WTC11 (cell line): ENCODE measurements at regions not wholly inside any gene's neighbourhood (a gene's known extent, or its start where the extent isn't known, plus 50 kb on each side); places are given as distances from the start of the nearest gene placed in this dataset.

Source experiments
- ATAC-seq: fragments of 200-7000 bp; cut with Tn5 transposase; 2 replicates; pipeline ENCODE4 v1.10.0; 2021; ENCODE audit warnings: mild to moderate bottlenecking, moderate library complexity
- CTCF ChIA-PET: fragments of 300-600 bp; sonication (Branson Sonifier 250); formaldehyde crosslinking; loops from one replicate; lab custom pipeline; 2021; ENCODE audit warnings: antibody characterized with exemption; lab: Charles Lee
- POLR2A ChIA-PET: fragments of 350-600 bp; sonication (Branson Sonifier 250); formaldehyde crosslinking; loops from one replicate; lab custom pipeline; 2021; ENCODE audit warnings: antibody characterized with exemption; lab: Charles Lee
- DNase-seq: peaks from one replicate; pipeline ENCODE4 v3.0.0; 2021; ENCODE audit warnings: low spot score
- H3K27ac Mint-ChIP-seq: 2 replicates; pipeline ENCODE4 v1.8.0; 2021; ENCODE audit warnings: mixed read lengths
- H3K27me3 Mint-ChIP-seq: 2 replicates; pipeline ENCODE4 v1.8.0; 2021; ENCODE audit warnings: low read depth, mild to moderate bottlenecking, moderate library complexity, mixed read lengths
- H3K36me3 Mint-ChIP-seq: 2 replicates; pipeline ENCODE4 v1.8.0; 2021; ENCODE audit warnings: mixed read lengths
- H3K4me1 Mint-ChIP-seq: 2 replicates; pipeline ENCODE4 v1.8.0; 2022; ENCODE audit warnings: mixed read lengths
- H3K4me3 Mint-ChIP-seq: 2 replicates; pipeline ENCODE4 v1.8.0; 2021; ENCODE audit warnings: mild to moderate bottlenecking, moderate library complexity, mixed read lengths
- H3K9me3 Mint-ChIP-seq: 2 replicates; pipeline ENCODE4 v1.8.0; 2021; ENCODE audit warnings: mixed read lengths
- CBFB ChIP-seq: sonication (generic); formaldehyde crosslinking; IDR thresholded peaks from 2 replicates; pipeline ENCODE4 v1.8.1; 2022; ENCODE audit warnings: mild to moderate bottlenecking, low read depth, missing genetic modification reagents
- CREB1 ChIP-seq: sonication (generic); formaldehyde crosslinking; IDR thresholded peaks from 2 replicates; pipeline ENCODE4 v1.8.0; 2023; ENCODE audit warnings: mild to moderate bottlenecking, missing genetic modification reagents
- ESRRA ChIP-seq: sonication (generic); formaldehyde crosslinking; IDR thresholded peaks from 2 replicates; pipeline ENCODE4 v1.8.1; 2022; ENCODE audit warnings: mild to moderate bottlenecking, missing genetic modification reagents, borderline replicate concordance
- JUN ChIP-seq: sonication (generic); formaldehyde crosslinking; IDR thresholded peaks from 2 replicates; pipeline ENCODE4 v1.8.0; 2023; ENCODE audit warnings: mild to moderate bottlenecking, missing genetic modification reagents
- TEAD1 ChIP-seq: sonication (generic); formaldehyde crosslinking; IDR thresholded peaks from 2 replicates; pipeline ENCODE4 v1.8.0; 2022; ENCODE audit warnings: mild to moderate bottlenecking, missing genetic modification reagents
- TP53 ChIP-seq: sonication (generic); formaldehyde crosslinking; IDR thresholded peaks from 2 replicates; pipeline ENCODE4 v1.8.1; 2023; ENCODE audit warnings: mild to moderate bottlenecking, missing genetic modification reagents
- ZBTB21 ChIP-seq: sonication (generic); formaldehyde crosslinking; IDR thresholded peaks from 2 replicates; pipeline ENCODE4 v1.8.1; 2023; ENCODE audit warnings: mild to moderate bottlenecking, missing genetic modification reagents, borderline replicate concordance
- ZNF121 ChIP-seq: sonication (generic); formaldehyde crosslinking; IDR thresholded peaks from 2 replicates; pipeline ENCODE4 v1.8.0; 2023; ENCODE audit warnings: missing genetic modification reagents
- ZNF232 ChIP-seq: sonication (generic); formaldehyde crosslinking; IDR thresholded peaks from 2 replicates; pipeline ENCODE4 v1.8.0; 2022; ENCODE audit warnings: mild to moderate bottlenecking, missing genetic modification reagents
- TF ChIP-seq, protein P1 (sequence below): fragments of 250-450 bp; sonication (Bioruptor Pico); conservative IDR thresholded peaks from 2 replicates; pipeline ENCODE4 v1.9.0; 2021; ENCODE audit warnings: mild to moderate bottlenecking
- TF ChIP-seq, protein P2 (sequence below): sonication (generic); formaldehyde crosslinking; IDR thresholded peaks from 2 replicates; pipeline ENCODE4 v1.8.1; 2022; ENCODE audit warnings: low read depth, mild to moderate bottlenecking, moderate library complexity, missing genetic modification reagents, borderline replicate concordance
- TF ChIP-seq, protein P3 (sequence below): sonication (generic); formaldehyde crosslinking; conservative IDR thresholded peaks from 2 replicates; pipeline ENCODE4 v1.8.1; 2023; ENCODE audit warnings: mild to moderate bottlenecking, low read depth, missing genetic modification reagents, moderate library complexity
- TF ChIP-seq, protein P4 (sequence below): sonication (generic); formaldehyde crosslinking; IDR thresholded peaks from 2 replicates; pipeline ENCODE4 v1.8.1; 2023; ENCODE audit warnings: mild to moderate bottlenecking, missing genetic modification reagents
- TF ChIP-seq, protein P5 (sequence below): sonication (generic); formaldehyde crosslinking; IDR thresholded peaks from 2 replicates; pipeline ENCODE4 v1.8.1; 2022; ENCODE audit warnings: mild to moderate bottlenecking, moderate library complexity, missing genetic modification reagents
- TF ChIP-seq, protein P6 (sequence below): sonication (generic); formaldehyde crosslinking; IDR thresholded peaks from 2 replicates; pipeline ENCODE4 v1.8.0; 2023; ENCODE audit warnings: missing genetic modification reagents, mild to moderate bottlenecking, borderline replicate concordance

DNA sequence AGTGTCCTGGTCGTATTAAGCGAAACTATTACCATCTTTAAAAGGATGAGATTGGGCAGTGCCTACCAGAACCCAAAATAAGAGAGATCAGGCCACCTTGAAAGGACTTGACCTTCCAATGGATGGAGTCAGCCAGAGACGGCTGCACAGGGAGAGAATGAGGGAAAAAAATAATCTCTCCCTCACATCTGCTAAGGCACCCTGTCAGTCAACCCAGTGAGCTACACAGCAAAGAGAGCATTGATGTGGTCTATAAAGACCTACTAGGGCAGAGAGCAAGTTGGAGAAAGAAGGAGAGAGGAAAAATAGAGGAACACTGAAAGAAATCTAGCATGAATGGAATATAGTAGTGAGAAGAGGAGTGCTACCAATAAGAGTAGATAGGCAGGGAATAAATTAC, 68.0 kb upstream of the FTMT start (continued):
- TF ChIP-seq TP53 (CRISPR knock-in tag) (no peak), ZBTB21 (CRISPR knock-in tag) (no peak)
- TF ChIP-seq, protein P1, sequence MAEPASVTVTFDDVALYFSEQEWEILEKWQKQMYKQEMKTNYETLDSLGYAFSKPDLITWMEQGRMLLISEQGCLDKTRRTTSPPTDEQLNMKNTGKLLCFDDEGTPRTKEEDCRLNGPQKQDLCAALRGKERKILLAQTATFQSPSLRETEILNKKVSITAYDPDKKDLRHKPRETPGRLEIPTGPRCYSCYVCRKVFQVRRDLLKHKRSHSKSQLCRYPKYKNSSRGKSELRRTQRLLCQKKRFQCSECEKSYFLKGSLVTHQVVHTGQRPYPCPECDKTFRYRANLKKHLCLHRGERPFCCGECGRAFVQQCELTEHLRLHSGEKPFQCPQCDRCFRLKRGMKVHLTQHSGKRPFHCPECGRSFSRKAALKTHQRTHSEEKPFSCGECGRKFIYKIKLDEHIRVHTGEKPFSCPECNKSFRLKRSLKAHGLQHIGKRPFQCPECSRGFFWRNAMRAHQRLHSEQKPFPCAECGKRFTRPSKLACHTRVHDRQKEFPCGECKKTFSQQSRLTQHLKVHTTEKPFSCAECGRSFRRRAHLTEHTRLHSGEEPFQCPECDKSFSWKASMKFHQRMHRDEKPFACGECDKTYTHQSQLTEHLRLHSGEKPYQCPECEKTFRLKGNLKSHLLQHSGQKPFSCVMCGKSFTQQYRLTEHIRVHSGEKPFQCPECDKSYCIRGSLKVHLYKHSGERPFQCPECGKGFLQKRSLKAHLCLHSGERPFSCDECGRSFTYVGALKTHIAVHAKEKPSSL = no peak
- TF ChIP-seq, protein P2, sequence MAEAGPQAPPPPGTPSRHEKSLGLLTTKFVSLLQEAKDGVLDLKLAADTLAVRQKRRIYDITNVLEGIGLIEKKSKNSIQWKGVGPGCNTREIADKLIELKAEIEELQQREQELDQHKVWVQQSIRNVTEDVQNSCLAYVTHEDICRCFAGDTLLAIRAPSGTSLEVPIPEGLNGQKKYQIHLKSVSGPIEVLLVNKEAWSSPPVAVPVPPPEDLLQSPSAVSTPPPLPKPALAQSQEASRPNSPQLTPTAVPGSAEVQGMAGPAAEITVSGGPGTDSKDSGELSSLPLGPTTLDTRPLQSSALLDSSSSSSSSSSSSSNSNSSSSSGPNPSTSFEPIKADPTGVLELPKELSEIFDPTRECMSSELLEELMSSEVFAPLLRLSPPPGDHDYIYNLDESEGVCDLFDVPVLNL = no peak

DNA sequence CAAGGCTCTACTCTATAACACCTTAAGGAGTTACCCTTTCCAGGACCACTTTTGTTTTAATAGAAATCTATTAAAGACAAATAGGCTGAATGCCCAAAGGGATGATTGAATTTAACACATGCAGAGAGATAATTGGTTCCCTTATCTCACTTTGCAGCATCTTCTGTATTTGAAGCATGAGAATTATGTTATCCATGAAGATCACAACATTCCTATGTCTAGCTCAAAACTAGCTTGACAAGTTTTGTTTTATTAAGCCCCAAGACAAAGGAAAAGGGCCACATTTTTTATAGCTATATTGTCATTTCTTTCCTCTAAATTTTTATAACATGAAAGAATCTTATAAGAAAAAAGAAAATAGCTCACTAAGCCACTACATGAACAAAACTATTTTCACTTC, 57.9 kb upstream of the FTMT start:
- H3K4me1 Mint-ChIP-seq = peaks cover 2% of the 10 kb centered on the region; the same call in 1 of the 2 replicates

DNA sequence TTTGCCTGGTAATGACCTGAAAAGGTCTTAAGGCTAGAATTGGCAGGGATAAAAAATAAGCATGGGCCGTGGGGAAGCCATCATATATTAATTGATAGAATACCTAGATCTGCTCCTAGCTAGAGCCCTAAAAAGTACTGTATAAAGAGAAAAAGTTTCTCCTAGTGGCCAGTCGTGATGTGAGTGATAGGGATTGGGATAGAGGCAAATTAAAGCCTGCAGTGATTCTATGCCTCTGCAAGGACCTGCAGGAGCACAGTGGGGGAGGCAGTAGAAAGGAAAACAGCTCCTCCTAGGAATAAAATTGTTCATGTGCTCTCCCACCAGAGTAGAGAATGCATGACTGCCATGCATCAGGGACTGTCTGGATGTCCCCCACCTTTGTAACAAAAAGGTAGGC, 56.2 kb upstream of the FTMT start:
- ATAC-seq (peak; percentile 97), DNase-seq (peak; percentile 11)
- no peaks in the 10 kb centered on the region for H3K36me3 Mint-ChIP-seq
- no peaks in the 10 kb centered on the region for H3K27me3 Mint-ChIP-seq
- peaks cover 2% of the 10 kb centered on the region; the same call in 1 of the 2 replicates for H3K4me1 Mint-ChIP-seq
- peaks cover 3% of the 10 kb centered on the region; the same call in 1 of the 2 replicates for H3K9me3 Mint-ChIP-seq
- H3K4me3 Mint-ChIP-seq = no peak overlapping the region
- POLR2A ChIA-PET = interaction anchor here (0.7 kb wide), 1 partner anchor 25 kb away, joined by 3 read pairs; no protein-coding TSS in a partner anchor
- no peak overlapping the region for H3K27ac Mint-ChIP-seq
- CTCF ChIA-PET = interaction anchor here (0.7 to 1.2 kb wide), 2 partner anchors 9 to 62 kb away, joined by 3 to 6 read pairs; no protein-coding TSS in a partner anchor
- TF ChIP-seq TEAD1 (no peak), CBFB (CRISPR knock-in tag) (no peak), JUN (CRISPR knock-in tag) (no peak)
- TF ChIP-seq, protein P1 = no peak
- TF ChIP-seq, protein P3, sequence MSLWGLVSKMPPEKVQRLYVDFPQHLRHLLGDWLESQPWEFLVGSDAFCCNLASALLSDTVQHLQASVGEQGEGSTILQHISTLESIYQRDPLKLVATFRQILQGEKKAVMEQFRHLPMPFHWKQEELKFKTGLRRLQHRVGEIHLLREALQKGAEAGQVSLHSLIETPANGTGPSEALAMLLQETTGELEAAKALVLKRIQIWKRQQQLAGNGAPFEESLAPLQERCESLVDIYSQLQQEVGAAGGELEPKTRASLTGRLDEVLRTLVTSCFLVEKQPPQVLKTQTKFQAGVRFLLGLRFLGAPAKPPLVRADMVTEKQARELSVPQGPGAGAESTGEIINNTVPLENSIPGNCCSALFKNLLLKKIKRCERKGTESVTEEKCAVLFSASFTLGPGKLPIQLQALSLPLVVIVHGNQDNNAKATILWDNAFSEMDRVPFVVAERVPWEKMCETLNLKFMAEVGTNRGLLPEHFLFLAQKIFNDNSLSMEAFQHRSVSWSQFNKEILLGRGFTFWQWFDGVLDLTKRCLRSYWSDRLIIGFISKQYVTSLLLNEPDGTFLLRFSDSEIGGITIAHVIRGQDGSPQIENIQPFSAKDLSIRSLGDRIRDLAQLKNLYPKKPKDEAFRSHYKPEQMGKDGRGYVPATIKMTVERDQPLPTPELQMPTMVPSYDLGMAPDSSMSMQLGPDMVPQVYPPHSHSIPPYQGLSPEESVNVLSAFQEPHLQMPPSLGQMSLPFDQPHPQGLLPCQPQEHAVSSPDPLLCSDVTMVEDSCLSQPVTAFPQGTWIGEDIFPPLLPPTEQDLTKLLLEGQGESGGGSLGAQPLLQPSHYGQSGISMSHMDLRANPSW = no peak

More for the DNA sequence above, 57.9 kb upstream of the FTMT start:
- ATAC-seq = no peak
- Mint-ChIP-seq H3K4me3 (no peak overlapping the region), H3K27me3 (no peaks in the 10 kb centered on the region), H3K27ac (no peak overlapping the region), H3K9me3 (peaks cover 16% of the 10 kb centered on the region; the same call in 1 of the 2 replicates), H3K36me3 (no peaks in the 10 kb centered on the region)
- ChIA-PET POLR2A (no interaction called here), CTCF (no interaction called here)
- no peak for DNase-seq
- TF ChIP-seq, protein P4, sequence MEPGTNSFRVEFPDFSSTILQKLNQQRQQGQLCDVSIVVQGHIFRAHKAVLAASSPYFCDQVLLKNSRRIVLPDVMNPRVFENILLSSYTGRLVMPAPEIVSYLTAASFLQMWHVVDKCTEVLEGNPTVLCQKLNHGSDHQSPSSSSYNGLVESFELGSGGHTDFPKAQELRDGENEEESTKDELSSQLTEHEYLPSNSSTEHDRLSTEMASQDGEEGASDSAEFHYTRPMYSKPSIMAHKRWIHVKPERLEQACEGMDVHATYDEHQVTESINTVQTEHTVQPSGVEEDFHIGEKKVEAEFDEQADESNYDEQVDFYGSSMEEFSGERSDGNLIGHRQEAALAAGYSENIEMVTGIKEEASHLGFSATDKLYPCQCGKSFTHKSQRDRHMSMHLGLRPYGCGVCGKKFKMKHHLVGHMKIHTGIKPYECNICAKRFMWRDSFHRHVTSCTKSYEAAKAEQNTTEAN (CRISPR knock-in tag) = no peak
- TF ChIP-seq, protein P5, sequence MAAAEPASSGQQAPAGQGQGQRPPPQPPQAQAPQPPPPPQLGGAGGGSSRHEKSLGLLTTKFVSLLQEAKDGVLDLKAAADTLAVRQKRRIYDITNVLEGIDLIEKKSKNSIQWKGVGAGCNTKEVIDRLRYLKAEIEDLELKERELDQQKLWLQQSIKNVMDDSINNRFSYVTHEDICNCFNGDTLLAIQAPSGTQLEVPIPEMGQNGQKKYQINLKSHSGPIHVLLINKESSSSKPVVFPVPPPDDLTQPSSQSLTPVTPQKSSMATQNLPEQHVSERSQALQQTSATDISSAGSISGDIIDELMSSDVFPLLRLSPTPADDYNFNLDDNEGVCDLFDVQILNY (CRISPR knock-in tag) = no peak
- TF ChIP-seq CREB1 (CRISPR knock-in tag) (no peak), ESRRA (no peak), ZNF232 (CRISPR knock-in tag) (no peak), ZNF121 (CRISPR knock-in tag) (no peak)
- TF ChIP-seq, protein P6, sequence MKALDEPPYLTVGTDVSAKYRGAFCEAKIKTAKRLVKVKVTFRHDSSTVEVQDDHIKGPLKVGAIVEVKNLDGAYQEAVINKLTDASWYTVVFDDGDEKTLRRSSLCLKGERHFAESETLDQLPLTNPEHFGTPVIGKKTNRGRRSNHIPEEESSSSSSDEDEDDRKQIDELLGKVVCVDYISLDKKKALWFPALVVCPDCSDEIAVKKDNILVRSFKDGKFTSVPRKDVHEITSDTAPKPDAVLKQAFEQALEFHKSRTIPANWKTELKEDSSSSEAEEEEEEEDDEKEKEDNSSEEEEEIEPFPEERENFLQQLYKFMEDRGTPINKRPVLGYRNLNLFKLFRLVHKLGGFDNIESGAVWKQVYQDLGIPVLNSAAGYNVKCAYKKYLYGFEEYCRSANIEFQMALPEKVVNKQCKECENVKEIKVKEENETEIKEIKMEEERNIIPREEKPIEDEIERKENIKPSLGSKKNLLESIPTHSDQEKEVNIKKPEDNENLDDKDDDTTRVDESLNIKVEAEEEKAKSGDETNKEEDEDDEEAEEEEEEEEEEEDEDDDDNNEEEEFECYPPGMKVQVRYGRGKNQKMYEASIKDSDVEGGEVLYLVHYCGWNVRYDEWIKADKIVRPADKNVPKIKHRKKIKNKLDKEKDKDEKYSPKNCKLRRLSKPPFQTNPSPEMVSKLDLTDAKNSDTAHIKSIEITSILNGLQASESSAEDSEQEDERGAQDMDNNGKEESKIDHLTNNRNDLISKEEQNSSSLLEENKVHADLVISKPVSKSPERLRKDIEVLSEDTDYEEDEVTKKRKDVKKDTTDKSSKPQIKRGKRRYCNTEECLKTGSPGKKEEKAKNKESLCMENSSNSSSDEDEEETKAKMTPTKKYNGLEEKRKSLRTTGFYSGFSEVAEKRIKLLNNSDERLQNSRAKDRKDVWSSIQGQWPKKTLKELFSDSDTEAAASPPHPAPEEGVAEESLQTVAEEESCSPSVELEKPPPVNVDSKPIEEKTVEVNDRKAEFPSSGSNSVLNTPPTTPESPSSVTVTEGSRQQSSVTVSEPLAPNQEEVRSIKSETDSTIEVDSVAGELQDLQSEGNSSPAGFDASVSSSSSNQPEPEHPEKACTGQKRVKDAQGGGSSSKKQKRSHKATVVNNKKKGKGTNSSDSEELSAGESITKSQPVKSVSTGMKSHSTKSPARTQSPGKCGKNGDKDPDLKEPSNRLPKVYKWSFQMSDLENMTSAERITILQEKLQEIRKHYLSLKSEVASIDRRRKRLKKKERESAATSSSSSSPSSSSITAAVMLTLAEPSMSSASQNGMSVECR (CRISPR knock-in tag) = no peak
